Loucy (cell line): ENCODE measurements at regions not wholly inside any gene's neighbourhood (a gene's known extent, or its start where the extent isn't known, plus 50 kb on each side); places are given as distances from the start of the nearest gene placed in this dataset.

Experiments used
- CTCF ChIP-seq: fragments of 200-600 bp; sonication (generic); conservative IDR thresholded peaks from 2 replicates; pipeline ENCODE4 v1.5.1; 2014; ENCODE audit warnings: mild to moderate bottlenecking, antibody characterized with exemption, low read length
- EZH2phosphoT487 ChIP-seq: fragments of 200-600 bp; IDR thresholded peaks from 2 replicates; pipeline ENCODE4 v1.6.1; 2018; ENCODE audit warnings: antibody characterized with exemption, mild to moderate bottlenecking, moderate library complexity, borderline replicate concordance

- TF ChIP-seq CTCF (no peak), EZH2phosphoT487 (no peak)
Observed at GRCh38 chr6:15014958-15015357, 230.9 kb upstream of the JARID2 start.
